HG02623 (cell line): ENCODE measurements at regions not wholly inside any gene's neighbourhood (a gene's known extent, or its start where the extent isn't known, plus 50 kb on each side); places are given as distances from the start of the nearest gene placed in this dataset.
A peak's percentile ranks its signal among the peaks of the same experiment; 100 is the strongest.
"Not testable (repeated sequence)": the region's sequence is repeated elsewhere in the genome, so short reads cannot be mapped to it uniquely, and the experiment has no call there.

Experiments
- ATAC-seq: cut with Tn5 transposase; IDR thresholded peaks from one replicate; pipeline ENCODE4 v1.9.1; 2021; ENCODE audit warnings: moderate library complexity; ENCODE audit not compliant: unreplicated experiment

GRCh38 chr1:105073660-105074059, 1324.0 kb downstream of the AMY1C start:
- ATAC-seq = no peak

- ATAC-seq = no peak
Observed at GRCh38 chr1:105083611-105084010, 1333.9 kb downstream of the AMY1C start.

DNA sequence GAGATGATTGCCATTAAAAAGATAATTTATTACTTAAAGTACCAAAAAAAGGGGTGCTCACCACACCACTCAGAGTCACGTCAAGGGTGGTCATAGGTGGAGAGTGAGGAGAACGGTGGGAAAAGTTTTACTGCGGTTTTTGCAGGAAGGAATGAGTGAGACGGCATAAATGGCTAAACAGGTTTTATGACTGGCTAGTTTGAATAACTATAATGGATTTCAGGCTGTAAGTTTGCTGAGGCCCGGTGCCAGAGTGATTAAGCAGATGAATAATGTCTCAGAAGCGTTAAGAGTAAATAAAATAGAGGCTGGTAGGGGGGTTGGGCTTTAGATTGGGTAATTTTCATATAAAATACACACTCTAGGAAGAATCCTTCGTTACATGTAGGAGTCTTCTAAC, 1337.8 kb downstream of the AMY1C start:
- ATAC-seq = no peak

- ATAC-seq = no peak
Observed at GRCh38 chr1:105088166-105088565, 1338.5 kb downstream of the AMY1C start.

DNA sequence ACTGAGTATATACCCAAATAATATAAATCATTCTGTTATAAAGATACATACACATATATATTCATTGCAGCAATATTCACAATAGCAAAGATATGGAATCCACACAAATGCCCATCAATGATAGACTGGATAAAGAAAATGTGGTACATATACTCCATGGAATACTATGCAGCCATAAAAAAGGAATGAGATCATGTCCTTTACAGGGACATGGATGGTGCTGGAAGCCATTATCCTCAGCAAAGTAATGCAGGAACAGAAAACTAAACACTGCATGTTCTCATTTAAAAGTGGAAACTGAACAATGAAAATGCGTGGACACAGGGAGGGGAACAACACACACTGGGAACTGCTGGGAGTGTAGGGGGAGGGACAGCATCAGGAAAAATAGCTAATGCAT, 1344.2 kb downstream of the AMY1C start:
- ATAC-seq = not testable (repeated sequence)

DNA sequence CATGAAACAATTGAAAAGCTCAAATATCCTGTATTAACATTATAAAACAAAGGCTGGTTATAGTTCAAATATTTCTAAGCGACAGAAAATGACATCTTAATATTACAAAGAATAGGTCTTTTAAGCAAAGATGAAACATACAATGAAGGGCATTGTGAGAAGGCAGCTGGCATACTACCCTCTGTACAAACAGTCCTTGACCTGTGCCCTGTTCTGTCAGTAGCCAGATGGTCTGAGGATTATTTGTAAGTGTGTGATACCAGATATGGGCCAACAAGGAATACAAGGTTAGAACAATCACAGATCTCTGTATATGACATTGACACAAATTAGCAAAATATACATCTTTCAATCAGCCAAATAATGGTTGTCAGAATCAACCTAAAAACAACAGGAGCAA, 1350.4 kb downstream of the AMY1C start:
- ATAC-seq = no peak

GRCh38 chr1:105101261-105101660, 1351.6 kb downstream of the AMY1C start:
- ATAC-seq = no peak

DNA sequence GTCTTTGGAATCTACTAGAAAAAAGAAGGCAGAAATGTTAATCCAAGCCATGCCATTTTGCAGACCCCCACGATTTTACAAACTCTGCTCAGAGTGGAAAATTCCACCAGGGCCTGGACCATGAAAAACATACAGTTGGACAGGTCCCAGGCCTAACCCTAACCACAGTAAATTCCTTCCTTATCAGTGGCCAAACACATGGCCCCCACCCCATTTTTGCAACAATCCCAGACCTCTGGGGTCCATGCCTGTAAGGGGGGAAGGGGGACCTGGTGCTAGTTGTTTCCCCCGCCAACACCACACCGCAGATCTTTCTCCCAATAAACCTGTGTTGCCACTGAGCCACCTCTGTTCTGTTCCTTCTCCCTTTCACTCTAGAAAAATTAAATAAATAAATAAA, 1352.7 kb downstream of the AMY1C start:
- ATAC-seq = no peak

- no peak for ATAC-seq
Observed at GRCh38 chr1:105122041-105122440, 1372.3 kb downstream of the AMY1C start.

DNA sequence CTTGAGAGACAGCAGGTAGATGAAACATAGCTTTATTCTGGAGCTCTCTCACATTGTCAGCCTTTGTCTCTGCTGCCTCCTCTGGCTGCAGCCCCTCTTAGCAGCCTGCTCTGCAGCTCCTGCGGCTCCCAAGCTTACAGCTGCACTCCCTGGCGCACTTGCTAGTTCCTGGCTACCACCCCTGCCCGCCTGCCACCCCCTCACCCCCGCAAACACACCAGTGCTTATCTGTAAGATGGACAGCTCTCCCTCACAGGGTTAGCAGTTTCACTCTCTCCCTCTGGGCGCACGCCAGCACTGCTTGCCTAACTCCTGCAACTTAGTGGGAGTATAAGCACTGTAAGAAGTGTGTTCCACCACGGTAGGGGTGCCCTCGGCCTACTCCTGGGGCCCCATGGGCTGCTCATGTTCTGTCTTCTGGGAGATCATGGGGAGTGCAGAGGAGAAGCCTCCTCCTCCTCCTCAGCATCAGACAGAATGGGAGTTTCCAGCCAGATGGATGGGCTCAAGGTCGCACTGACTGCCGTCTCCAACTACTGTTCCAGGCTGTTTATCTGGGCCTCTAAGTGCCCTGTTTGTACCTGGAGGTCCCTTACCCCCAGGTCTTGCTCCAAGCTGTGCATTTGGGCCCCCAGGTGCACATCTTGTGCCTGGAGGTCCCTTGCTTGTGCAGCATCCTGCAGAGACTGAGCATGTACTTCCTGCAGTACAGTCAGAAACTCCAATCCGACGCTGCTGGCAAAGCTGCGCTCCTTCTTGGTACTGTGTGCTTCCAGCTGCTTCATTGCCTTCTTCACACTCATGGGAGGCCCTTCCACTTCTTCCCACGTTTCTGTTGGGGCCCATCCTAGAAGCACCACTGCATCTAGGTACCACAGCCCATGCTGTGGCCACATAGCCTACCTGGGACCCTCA, 1388.1 kb downstream of the AMY1C start:
- ATAC-seq = peak; percentile 70

DNA sequence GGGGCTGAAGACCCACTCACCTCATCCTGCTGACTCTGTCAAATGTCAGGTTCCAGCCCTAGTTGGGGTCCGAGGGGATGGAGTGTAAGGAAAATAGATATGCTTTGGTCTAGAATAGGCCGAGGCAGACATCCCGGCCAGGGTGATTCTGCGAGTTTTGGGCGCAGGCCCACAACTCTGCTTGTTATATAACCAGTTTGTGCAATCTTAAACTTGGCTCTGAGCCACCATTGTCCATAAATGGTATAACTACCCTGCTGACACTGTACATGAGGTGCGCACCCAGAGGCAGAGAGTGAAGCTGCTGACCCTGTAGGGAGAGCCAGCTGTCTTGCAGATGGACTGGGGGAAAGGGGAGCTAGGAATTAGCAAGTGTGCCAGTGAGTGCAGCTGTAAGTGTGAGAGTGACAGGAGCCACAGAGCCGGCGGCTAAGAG, 1388.8 kb downstream of the AMY1C start:
- ATAC-seq = no peak

GRCh38 chr1:105172788-105173187, 1423.1 kb downstream of the AMY1C start:
- ATAC-seq = no peak

DNA sequence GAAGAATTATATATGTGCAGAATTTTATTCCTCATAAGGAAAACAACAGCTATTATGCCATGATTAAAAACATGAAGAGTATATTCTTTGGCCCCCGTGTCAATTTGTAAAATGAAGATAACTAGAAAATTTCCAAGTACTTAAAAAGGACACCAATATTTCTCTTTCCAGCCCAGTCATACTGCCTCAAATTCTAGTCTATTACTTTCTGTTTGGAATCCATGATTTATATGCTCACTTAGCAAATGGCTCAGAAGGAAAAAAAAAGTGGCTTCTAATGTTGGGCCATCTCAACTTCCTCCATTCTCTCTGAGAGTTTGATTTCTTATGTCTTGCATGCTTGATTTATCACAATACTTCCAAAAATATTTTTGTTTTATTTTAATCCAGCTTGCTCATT, 1431.1 kb downstream of the AMY1C start:
- no peak for ATAC-seq

GRCh38 chr1:105204836-105205371, 1455.2 kb downstream of the AMY1C start:
- no peak for ATAC-seq

GRCh38 chr1:105208581-105208980, 1458.9 kb downstream of the AMY1C start:
- no peak for ATAC-seq

- no peak for ATAC-seq
Observed at GRCh38 chr1:105210747-105211146, 1461.0 kb downstream of the AMY1C start.

GRCh38 chr1:105231378-105231777, 1481.7 kb downstream of the AMY1C start:
- no peak for ATAC-seq

- ATAC-seq = no peak
Observed at GRCh38 chr1:105243411-105243810, 1493.7 kb downstream of the AMY1C start.

- ATAC-seq = no peak
Observed at GRCh38 chr1:105243969-105244368, 1494.3 kb downstream of the AMY1C start.

DNA sequence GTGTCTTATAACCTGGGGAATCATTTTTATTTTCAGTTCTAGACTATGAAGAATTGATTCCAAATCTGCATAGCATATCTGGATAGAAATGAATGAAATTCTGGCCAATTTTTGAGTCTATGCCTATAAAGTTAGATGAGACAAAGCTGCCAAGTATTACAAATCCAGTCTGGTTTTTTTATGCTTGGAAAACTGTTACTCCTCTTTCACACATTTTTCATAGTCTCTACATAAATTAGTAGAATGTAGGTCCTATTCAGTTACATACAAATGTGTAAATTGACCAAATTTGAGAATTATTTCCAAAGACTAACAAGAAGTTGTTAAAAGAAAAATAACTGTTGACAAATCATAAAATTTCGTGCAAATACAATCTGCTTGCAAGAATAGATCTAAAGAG, 1505.2 kb downstream of the AMY1C start:
- ATAC-seq = no peak

- no peak for ATAC-seq
Observed at GRCh38 chr1:105260001-105260400, 1510.3 kb downstream of the AMY1C start.

GRCh38 chr1:105270966-105271365, 1521.3 kb downstream of the AMY1C start:
- ATAC-seq = no peak
